ENCODE measurements at regions not wholly inside any gene's neighbourhood (a gene's known extent, or its start where the extent isn't known, plus 50 kb on each side); places are given as distances from the start of the nearest gene placed in this dataset.

- TF ChIP-seq CTCF (conservative IDR thresholded peaks at IDR 0.05; ENCODE audit: low read length): no peak
- TF ChIP-seq EZH2phosphoT487 (IDR thresholded peaks at IDR 0.05; ENCODE audit: borderline replicate concordance, low read depth, low read length): no peak
Measured at GRCh38 chr6:74607468-74607867, 598.4 kb downstream of the COL12A1 start.
